ENCODE measurements at regions not wholly inside any gene's neighbourhood (a gene's known extent, or its start where the extent isn't known, plus 50 kb on each side); places are given as distances from the start of the nearest gene placed in this dataset.

DNA sequence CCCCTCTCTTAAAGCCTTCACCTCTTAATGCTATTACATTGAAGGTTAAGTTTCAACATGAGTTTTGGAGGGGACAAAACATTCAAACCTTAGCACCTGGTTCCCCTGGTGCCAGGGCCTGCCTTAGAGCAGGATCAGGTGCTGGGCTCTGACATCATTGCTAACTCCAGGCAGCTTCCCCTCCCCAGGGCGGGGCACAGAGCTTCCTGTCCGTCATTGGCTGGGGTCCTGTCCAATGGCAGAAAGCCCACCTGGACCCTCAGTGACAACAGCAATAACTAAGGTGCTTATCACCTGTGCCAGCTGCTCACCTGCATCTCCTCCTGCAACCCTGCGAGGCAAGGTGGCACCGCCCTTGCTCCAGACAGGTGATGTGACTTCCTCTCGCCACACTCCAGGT is 177.4 kb downstream of the NSG2 start:
- Histone ChIP-seq H3K27me3 (no peaks in the 10 kb centered on the region), H3K36me3 (no peaks in the 10 kb centered on the region), H3K9me3 (no peaks in the 10 kb centered on the region), H3K4me3 (no peak overlapping the region), H3K9ac (ENCODE audit: low read depth in 2 of 2, low read length in 2 of 2) (no peak overlapping the region), H3K27ac (no peak overlapping the region), H3K4me1 (no peaks in the 10 kb centered on the region)
- TF ChIP-seq, protein P1, sequence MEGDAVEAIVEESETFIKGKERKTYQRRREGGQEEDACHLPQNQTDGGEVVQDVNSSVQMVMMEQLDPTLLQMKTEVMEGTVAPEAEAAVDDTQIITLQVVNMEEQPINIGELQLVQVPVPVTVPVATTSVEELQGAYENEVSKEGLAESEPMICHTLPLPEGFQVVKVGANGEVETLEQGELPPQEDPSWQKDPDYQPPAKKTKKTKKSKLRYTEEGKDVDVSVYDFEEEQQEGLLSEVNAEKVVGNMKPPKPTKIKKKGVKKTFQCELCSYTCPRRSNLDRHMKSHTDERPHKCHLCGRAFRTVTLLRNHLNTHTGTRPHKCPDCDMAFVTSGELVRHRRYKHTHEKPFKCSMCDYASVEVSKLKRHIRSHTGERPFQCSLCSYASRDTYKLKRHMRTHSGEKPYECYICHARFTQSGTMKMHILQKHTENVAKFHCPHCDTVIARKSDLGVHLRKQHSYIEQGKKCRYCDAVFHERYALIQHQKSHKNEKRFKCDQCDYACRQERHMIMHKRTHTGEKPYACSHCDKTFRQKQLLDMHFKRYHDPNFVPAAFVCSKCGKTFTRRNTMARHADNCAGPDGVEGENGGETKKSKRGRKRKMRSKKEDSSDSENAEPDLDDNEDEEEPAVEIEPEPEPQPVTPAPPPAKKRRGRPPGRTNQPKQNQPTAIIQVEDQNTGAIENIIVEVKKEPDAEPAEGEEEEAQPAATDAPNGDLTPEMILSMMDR (IDR thresholded peaks at IDR 0.05): no peak
- intact Hi-C loops (cut with DNase I): no loop called here
- DNase-seq: no peak

DNA sequence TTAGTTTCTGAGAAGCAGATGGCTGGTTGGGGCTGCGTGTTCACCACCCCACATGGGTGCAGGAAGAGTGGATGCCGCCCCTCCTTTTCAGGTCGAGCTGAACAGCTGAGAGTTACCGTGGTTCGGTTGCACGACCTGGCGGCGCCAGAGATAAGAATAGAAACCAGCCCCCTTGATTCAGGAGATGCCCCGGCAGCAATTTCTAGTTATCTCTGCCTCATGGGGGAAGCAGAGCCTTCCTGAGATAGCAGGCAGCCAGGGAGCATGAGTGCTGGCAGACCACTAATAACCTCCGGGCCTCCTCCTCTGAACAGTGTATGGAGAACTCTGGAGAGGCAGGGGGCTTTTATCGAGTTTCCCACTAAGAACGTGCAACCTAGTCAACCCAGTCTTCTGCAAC is 177.8 kb downstream of the NSG2 start:
- no peak overlapping the region for H3K27ac ChIP-seq
- no peaks in the 10 kb centered on the region for H3K4me1 ChIP-seq
- no peaks in the 10 kb centered on the region for H3K27me3 ChIP-seq
- H3K4me3 ChIP-seq: no peak overlapping the region
- no peak overlapping the region for H3K9ac ChIP-seq (ENCODE audit: low read depth in 2 of 2, low read length in 2 of 2)
- TF ChIP-seq, protein P1 (IDR thresholded peaks at IDR 0.05): no peak
- no peaks in the 10 kb centered on the region for H3K9me3 ChIP-seq
- intact Hi-C loops (cut with DNase I): no loop called here
- DNase-seq: no peak
- H3K36me3 ChIP-seq: no peaks in the 10 kb centered on the region

DNA sequence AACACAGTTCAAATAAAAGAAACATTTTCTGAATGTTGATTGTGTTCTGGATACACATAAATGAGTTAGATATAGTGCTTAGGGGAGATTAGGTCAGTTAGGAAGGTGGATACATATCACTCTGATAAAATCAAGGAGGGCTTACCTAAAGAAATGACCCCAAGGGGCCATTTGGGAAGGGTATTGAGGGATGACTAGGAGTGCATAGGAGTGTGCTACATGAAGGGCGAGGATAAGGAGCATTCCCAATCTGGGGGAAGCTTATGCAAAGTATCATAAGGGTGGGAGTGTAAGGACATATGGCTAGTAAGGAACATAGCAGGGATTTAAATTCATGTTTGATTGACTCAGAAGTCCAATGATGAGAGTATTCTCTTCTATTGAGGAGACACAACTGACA is 183.6 kb downstream of the NSG2 start:
- no peak for DNase-seq

DNA sequence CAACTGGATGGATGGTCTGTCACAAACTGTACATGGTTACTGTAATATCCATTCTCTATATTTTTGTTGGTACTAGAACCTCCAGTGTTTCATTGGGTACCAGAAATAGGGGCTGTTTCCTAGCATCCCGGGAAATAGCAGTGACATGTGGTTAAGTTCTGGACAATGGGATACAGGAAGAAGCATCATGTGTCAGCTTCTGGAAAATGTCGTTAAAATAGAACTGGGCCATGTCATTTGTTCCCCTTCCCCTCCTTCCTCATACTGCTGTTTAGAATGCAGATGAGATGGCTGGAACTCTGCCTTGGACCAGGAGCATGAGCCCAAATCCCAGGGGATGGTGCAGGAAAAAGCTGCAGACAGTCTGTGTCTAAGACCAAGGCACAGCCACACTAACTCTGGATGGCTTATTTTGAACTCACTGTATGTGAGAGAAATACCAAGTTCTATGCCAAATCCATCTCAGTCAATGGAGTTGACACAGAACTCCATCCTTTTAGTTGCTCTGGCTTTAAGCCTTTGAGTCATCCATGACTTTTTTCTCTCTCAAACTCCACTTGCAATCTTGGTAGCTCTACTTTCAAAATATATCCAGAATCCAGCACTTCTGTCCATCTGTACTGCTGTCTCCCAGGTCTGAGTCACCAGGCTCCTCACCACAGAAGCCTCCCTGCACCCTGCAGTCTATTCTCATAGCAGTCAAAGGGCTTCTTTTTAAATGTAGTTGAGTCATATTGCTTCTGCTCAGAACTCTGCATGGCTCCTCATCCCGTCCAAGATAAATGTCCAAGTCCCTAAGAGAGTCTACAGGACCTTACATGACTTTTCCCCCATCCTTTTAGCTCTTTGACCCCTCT is 184.2 kb downstream of the NSG2 start:
- Histone ChIP-seq H3K4me1 (no peaks in the 10 kb centered on the region), H3K36me3 (no peaks in the 10 kb centered on the region), H3K27me3 (no peaks in the 10 kb centered on the region), H3K9me3 (no peaks in the 10 kb centered on the region), H3K4me3 (no peak overlapping the region), H3K9ac (ENCODE audit: low read depth in 2 of 2, low read length in 2 of 2) (no peak overlapping the region), H3K27ac (no peak overlapping the region)
- no peak for DNase-seq
- TF ChIP-seq, protein P1 (IDR thresholded peaks at IDR 0.05): no peak
- intact Hi-C loops (cut with DNase I): no loop called here

More for the DNA sequence above, 183.6 kb downstream of the NSG2 start:
- Histone ChIP-seq H3K9ac (ENCODE audit: low read depth in 2 of 2, low read length in 2 of 2) (no peak overlapping the region), H3K9me3 (no peaks in the 10 kb centered on the region), H3K27ac (no peak overlapping the region), H3K27me3 (no peaks in the 10 kb centered on the region), H3K4me1 (no peaks in the 10 kb centered on the region), H3K36me3 (no peaks in the 10 kb centered on the region), H3K4me3 (no peak overlapping the region)
- TF ChIP-seq, protein P1 (IDR thresholded peaks at IDR 0.05): no peak
- intact Hi-C loops (cut with DNase I): no loop called here

DNA sequence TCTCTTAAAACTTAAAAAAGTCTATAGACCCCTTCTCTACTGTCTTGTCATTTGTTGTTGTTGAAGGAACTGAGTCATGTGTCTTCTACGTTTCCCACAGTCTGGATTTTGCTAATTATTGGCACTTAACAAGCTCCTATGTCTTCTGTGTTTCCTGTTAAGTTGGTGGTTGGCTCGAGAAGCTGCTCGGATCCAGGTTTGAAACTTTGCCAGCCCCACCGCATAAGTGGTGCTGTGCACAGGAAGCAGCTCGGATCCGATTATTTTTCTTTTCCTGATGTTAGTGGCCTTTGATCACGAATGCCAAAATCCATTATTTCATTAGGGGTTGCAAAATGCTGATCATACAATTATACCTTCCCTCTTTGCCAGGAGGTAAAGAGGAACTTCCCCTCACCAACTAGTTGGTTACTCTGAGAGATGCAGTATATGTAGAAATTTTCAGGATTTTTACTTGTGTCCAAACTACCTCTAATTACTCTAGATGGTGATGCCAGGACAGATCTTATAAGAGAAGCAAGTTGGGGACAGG is 186.5 kb downstream of the NSG2 start:
- H3K4me1 ChIP-seq: no peaks in the 10 kb centered on the region
- H3K36me3 ChIP-seq: no peaks in the 10 kb centered on the region
- no peak overlapping the region for H3K4me3 ChIP-seq
- no peak for DNase-seq
- H3K27ac ChIP-seq: no peak overlapping the region
- TF ChIP-seq, protein P1 (IDR thresholded peaks at IDR 0.05): no peak
- H3K9me3 ChIP-seq: no peaks in the 10 kb centered on the region
- intact Hi-C loops (cut with DNase I): no loop called here
- no peak overlapping the region for H3K9ac ChIP-seq (ENCODE audit: low read depth in 2 of 2, low read length in 2 of 2)
- no peaks in the 10 kb centered on the region for H3K27me3 ChIP-seq
